MM.1S (cell line): ENCODE measurements at regions not wholly inside any gene's neighbourhood (a gene's known extent, or its start where the extent isn't known, plus 50 kb on each side); places are given as distances from the start of the nearest gene placed in this dataset.
A peak's percentile ranks its signal among the peaks of the same experiment; 100 is the strongest.

Experiments
- DNase-seq: peaks from one replicate; pipeline ENCODE4 v3.0.0-alpha.2; 2015
- H2AFZ ChIP-seq: fragments of 300-600 bp; sonication (generic); 2 replicates; pipeline ENCODE4 v1.6.0; 2016; ENCODE audit warnings: antibody characterized with exemption, low read length
- H3F3A ChIP-seq: fragments of 300-600 bp; sonication (generic); 2 replicates; pipeline ENCODE4 v1.6.1; 2016; ENCODE audit warnings: mild to moderate bottlenecking, antibody characterized with exemption, low read length, moderate library complexity, mixed read lengths; ENCODE audit not compliant: insufficient read depth
- H3K27ac ChIP-seq: fragments of 300-600 bp; sonication (generic); 2 replicates; pipeline ENCODE4 v1.5.1; 2016; ENCODE audit warnings: mild to moderate bottlenecking, low read length
- H3K27me3 ChIP-seq: fragments of 300-600 bp; sonication (generic); replicated peaks from 2 replicates; pipeline ENCODE4 v1.6.0; 2016; ENCODE audit warnings: low read length; ENCODE audit not compliant: insufficient read depth
- H3K36me3 ChIP-seq: fragments of 300-600 bp; sonication (generic); replicated peaks from 2 replicates; pipeline ENCODE4 v1.6.1; 2016; ENCODE audit warnings: mild to moderate bottlenecking, low read length, mixed read lengths; ENCODE audit not compliant: insufficient read depth
- H3K4me1 ChIP-seq: fragments of 300-600 bp; sonication (generic); 2 replicates; pipeline ENCODE4 v1.6.1; 2016; ENCODE audit warnings: low read length, mixed read lengths
- H3K4me2 ChIP-seq: fragments of 300-600 bp; sonication (generic); 2 replicates; pipeline ENCODE4 v1.6.0; 2016; ENCODE audit warnings: low read depth, low read length
- H3K4me3 ChIP-seq: fragments of 300-600 bp; sonication (generic); 2 replicates; pipeline ENCODE4 v1.5.1; 2016; ENCODE audit warnings: low read length, mixed read lengths
- H3K79me2 ChIP-seq: fragments of 300-600 bp; sonication (generic); 2 replicates; pipeline ENCODE4 v1.6.1; 2016; ENCODE audit warnings: mixed run types, low read length, mixed read lengths
- H3K9ac ChIP-seq: fragments of 300-600 bp; sonication (generic); 2 replicates; pipeline ENCODE4 v1.6.1; 2016; ENCODE audit warnings: low read length, mixed read lengths
- H3K9me2 ChIP-seq: fragments of 300-600 bp; sonication (generic); replicated peaks from 2 replicates; pipeline ENCODE4 v1.6.1; 2016; ENCODE audit warnings: mild to moderate bottlenecking, low read length, mixed read lengths; ENCODE audit not compliant: insufficient read depth
- H3K9me3 ChIP-seq: fragments of 300-600 bp; sonication (generic); replicated peaks from 2 replicates; pipeline ENCODE4 v1.6.1; 2016; ENCODE audit warnings: mild to moderate bottlenecking, low read length, mixed read lengths; ENCODE audit not compliant: insufficient read depth
- H4K20me1 ChIP-seq: fragments of 300-600 bp; sonication (generic); 2 replicates; pipeline ENCODE4 v1.6.1; 2016; ENCODE audit warnings: mild to moderate bottlenecking, low read length, moderate library complexity, mixed read lengths; ENCODE audit not compliant: insufficient read depth
- CTCF ChIP-seq: fragments of 300-600 bp; sonication (generic); IDR thresholded peaks from 2 replicates; pipeline ENCODE4 v1.5.1; 2016; ENCODE audit warnings: antibody characterized with exemption, low read length, mixed read lengths
- EZH2 ChIP-seq: fragments of 300-600 bp; sonication (generic); optimal IDR thresholded peaks from 2 replicates; pipeline ENCODE3; 2017; ENCODE audit warnings: low read depth, mild to moderate bottlenecking, antibody characterized with exemption, low read length, mixed read lengths
- EZH2phosphoT487 ChIP-seq: fragments of 300-600 bp; sonication (generic); IDR thresholded peaks from 2 replicates; pipeline ENCODE4 v1.6.1; 2018; ENCODE audit warnings: antibody characterized with exemption, low read length

DNA sequence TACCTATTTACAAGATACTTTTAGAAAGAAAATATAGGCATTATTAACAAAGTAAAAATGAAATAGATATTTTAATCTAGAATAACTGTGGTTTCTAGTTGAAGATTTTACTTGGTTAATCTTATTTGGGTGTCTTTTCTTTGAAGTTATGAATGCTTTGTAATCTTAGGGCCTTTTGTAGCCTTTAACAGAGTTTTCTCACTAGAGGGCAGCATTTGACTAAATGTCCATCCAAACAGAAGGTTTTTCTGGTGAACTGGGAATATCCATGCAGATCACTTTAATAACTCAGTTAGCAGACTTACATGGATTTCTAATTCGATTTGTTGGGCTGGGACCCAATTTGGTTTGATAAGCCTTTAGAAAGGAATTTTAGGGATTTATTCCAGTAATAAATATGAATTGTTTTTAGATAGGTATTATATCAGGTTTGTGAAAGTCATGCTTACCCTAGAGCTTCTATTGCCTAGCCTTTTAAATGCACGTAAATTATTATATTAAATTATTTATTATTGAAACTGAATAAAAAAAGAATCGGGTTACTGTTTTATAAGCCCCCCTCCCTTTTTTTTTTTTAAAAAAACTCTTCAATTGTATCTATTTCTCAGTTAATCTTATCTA is 119.7 kb downstream of the ZNF326 start:
- DNase-seq: peak; percentile 62
- Histone ChIP-seq H3K27me3 (no peaks in the 10 kb centered on the region), H4K20me1 (no peaks in the 10 kb centered on the region), H3K79me2 (no peaks in the 10 kb centered on the region), H3K4me3 (no peak overlapping the region), H3F3A (no peaks in the 10 kb centered on the region), H3K4me1 (no peaks in the 10 kb centered on the region), H3K9me2 (no peaks in the 10 kb centered on the region), H3K9me3 (no peaks in the 10 kb centered on the region), H3K27ac (no peak overlapping the region), H3K9ac (no peak overlapping the region), H2AFZ (no peak overlapping the region), H3K4me2 (no peak overlapping the region), H3K36me3 (no peaks in the 10 kb centered on the region)
- TF ChIP-seq CTCF: peak; percentile 67
- TF ChIP-seq EZH2phosphoT487: no peak
- TF ChIP-seq EZH2: no peak

DNA sequence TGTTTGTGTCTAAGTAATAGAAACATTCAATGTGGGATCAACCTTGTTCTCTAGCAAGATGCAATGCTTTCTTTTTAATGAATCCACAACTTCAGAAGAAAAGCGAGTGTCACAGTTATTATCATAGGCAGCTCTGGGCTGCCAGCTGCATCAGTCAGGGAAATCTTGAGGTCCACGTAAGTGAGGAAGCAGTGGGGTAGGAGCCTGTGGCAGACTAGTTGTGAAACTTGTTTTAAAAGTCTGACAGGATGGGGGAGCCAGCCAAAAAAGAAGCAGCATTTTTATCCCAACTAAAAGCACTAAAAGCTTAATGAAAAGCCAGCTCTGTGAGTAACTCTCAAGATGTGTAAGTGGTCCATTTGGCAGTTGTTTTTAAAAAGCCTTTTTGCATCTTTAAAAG is 113.1 kb downstream of the ZNF326 start:
- H3K4me1 ChIP-seq: no peaks in the 10 kb centered on the region
- no peaks in the 10 kb centered on the region for H3K9me2 ChIP-seq
- no peaks in the 10 kb centered on the region for H3K79me2 ChIP-seq
- TF ChIP-seq EZH2phosphoT487 (no peak), CTCF (no peak), EZH2 (no peak)
- H3K9ac ChIP-seq: no peak overlapping the region
- H4K20me1 ChIP-seq: no peaks in the 10 kb centered on the region
- no peak overlapping the region for H3K4me2 ChIP-seq
- H3K27ac ChIP-seq: no peak overlapping the region
- H2AFZ ChIP-seq: no peak overlapping the region
- H3K9me3 ChIP-seq: no peaks in the 10 kb centered on the region
- no peaks in the 10 kb centered on the region for H3K27me3 ChIP-seq
- no peaks in the 10 kb centered on the region for H3K36me3 ChIP-seq
- DNase-seq: no peak
- H3K4me3 ChIP-seq: no peak overlapping the region
- H3F3A ChIP-seq: no peaks in the 10 kb centered on the region

DNA sequence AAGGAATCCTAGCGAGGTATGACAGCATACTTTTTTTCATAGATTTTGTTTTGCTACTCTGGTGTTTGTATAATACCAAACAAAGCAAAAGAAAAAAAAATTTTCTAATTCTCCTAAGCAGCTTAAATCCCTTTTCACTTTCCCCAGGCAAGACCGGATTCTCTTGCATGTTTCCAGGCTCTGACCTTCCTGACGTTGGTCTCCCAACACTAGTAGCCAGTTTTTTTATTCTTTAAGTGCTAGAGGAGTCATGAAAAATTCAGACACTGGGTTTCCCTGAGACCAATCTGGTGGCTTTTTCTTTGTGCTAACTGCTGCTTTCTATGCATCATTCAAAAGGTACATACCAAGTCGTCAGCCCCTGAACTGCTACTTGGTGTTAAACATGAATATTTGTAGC is 111.4 kb downstream of the ZNF326 start:
- no peak overlapping the region for H3K9ac ChIP-seq
- H3K27me3 ChIP-seq: no peaks in the 10 kb centered on the region
- H3K9me2 ChIP-seq: no peaks in the 10 kb centered on the region
- no peak overlapping the region for H2AFZ ChIP-seq
- no peaks in the 10 kb centered on the region for H3F3A ChIP-seq
- no peak for DNase-seq
- no peak for TF ChIP-seq EZH2phosphoT487
- TF ChIP-seq EZH2: no peak
- no peak for TF ChIP-seq CTCF
- no peak overlapping the region for H3K4me3 ChIP-seq
- H3K36me3 ChIP-seq: no peaks in the 10 kb centered on the region
- H3K4me2 ChIP-seq: no peak overlapping the region
- no peaks in the 10 kb centered on the region for H3K9me3 ChIP-seq
- H3K27ac ChIP-seq: no peak overlapping the region
- no peaks in the 10 kb centered on the region for H3K79me2 ChIP-seq
- no peaks in the 10 kb centered on the region for H3K4me1 ChIP-seq
- no peaks in the 10 kb centered on the region for H4K20me1 ChIP-seq
